Colonic mucosa (tissue), 4 donors: ENCODE measurements at regions not wholly inside any gene's neighbourhood (a gene's known extent, or its start where the extent isn't known, plus 50 kb on each side); places are given as distances from the start of the nearest gene placed in this dataset.

Experiments
- DNase-seq: peaks from one replicate; pipeline ENCODE4 v3.0.0-alpha.2; 2020
- H3K27ac ChIP-seq: fragments of 200-600 bp; one replicate; pipeline ENCODE4 v1.8.0; 2021
- H3K27me3 ChIP-seq: fragments of 200-600 bp; one replicate; pipeline ENCODE4 v1.8.0; 2021
- H3K36me3 ChIP-seq: fragments of 200-600 bp; one replicate; pipeline ENCODE4 v1.8.0; 2021
- H3K4me1 ChIP-seq: fragments of 200-600 bp; one replicate; pipeline ENCODE4 v1.8.0; 2021; ENCODE audit warnings: mild to moderate bottlenecking
- H3K4me3 ChIP-seq: fragments of 200-600 bp; one replicate; pipeline ENCODE4 v1.8.0; 2021
- H3K9ac ChIP-seq, 2 donors: one replicate each; pipeline ENCODE4 v1.7.0; 2013; ENCODE audit warnings: control low read depth in 2 of 2, low read depth in 2 of 2, low read length in 2 of 2
- H3K9me3 ChIP-seq: fragments of 200-600 bp; one replicate; pipeline ENCODE4 v1.8.0; 2021
- CTCF ChIP-seq: fragments of 200-600 bp; IDR thresholded peaks from one replicate; pipeline ENCODE4 v1.8.0; 2022; ENCODE audit warnings: antibody characterized with exemption, mild to moderate bottlenecking
- intact Hi-C: fragments of 100-400 bp; cut with DNase I; formaldehyde crosslinking; loops from one replicate; pipeline ENCODE4 v1.14.1; 2022
- donor health status: healthy.
- donor health status: DM: no; HTN: no; CAD: no.
- donor health status: DM: no; HTN: no; CAD: no.

DNA sequence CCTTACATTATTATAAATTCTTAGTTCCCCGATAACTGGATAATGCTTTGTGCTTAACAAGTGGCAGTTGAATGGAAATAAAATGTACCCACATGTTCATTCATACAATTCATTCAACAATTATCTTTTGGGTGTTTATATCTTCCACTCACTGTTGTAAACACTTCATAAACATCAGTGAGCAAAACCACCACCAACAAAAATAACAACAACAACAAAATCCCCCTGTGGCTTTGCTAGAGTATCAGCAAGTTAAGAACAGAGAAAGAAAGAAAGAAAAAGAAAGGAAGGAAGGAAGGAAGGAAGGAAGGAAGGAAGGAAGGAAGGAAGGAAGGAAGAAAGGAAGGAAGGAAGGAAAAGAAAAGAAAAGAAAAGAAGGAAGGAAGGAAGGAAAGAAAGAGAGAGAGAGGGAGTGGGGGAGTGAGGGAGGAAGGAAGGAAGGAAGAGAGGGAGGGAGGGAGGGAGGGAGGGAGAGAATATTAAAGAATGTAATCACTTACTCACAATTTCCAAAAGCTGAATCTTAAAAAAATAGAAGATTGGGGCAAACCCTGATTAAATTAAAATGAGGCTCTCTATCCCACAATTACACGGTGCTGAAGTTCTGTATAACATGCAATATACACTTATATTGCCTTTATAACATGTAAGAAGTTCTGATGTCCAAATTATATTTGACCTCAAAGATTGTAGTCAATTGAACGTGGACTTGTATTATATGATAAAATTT lies 2238.8 kb downstream of the LRRC4C start:
- no peaks in the 10 kb centered on the region for H3K36me3 ChIP-seq
- no peaks in the 10 kb centered on the region for H3K27me3 ChIP-seq
- no peak for DNase-seq
- H3K9ac ChIP-seq: no peak overlapping the region
- TF ChIP-seq CTCF: no peak
- intact Hi-C loops: no loop called here
- no peak overlapping the region for H3K4me3 ChIP-seq
- H3K27ac ChIP-seq: no peak overlapping the region
- no peaks in the 10 kb centered on the region for H3K4me1 ChIP-seq
- H3K9me3 ChIP-seq: no peaks in the 10 kb centered on the region

DNA sequence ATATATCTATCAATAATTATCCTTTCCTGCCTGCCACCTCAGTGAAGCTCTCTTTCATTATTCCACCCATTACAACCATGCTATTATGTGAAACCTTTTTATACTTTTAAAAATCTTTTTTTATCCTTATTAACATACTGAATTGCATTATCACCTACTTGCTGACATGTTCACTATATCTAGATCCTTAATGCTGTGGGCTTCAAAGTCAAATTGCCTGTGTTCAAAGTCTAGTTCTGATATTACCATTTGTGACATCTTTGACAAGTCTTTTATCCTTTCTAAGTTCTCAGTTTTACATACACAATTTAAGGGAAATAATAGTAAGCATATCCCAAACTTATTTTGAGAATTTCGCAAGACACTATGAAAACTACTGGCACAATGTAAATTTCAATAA lies 2239.4 kb downstream of the LRRC4C start:
- no peaks in the 10 kb centered on the region for H3K36me3 ChIP-seq
- no peak overlapping the region for H3K27ac ChIP-seq
- no peak for TF ChIP-seq CTCF
- no peak overlapping the region for H3K9ac ChIP-seq
- no peak for DNase-seq
- H3K4me3 ChIP-seq: no peak overlapping the region
- H3K4me1 ChIP-seq: no peaks in the 10 kb centered on the region
- no peaks in the 10 kb centered on the region for H3K27me3 ChIP-seq
- no peaks in the 10 kb centered on the region for H3K9me3 ChIP-seq
- intact Hi-C loops: no loop called here

DNA sequence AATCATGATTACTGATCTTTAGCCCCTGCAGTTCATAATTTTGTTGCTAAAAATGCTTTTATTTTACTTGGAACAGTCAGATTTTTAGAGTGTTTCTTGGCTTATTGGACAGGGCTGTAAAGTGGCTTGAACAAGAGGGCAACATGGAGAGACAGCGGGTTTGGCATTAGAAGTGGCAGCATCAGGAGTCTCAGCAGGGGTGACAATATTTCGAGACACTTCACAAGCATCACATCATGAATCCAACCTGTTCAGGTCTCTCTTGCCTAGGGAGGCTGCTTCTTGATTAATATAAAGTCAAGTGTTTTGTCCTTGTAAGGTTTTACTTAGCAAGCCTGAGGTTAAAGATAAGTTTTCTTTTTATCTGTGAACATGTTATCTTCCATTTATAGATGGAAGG lies 2249.5 kb downstream of the LRRC4C start:
- no peak overlapping the region for H3K27ac ChIP-seq
- DNase-seq: no peak
- no peak overlapping the region for H3K4me3 ChIP-seq
- H3K4me1 ChIP-seq: no peaks in the 10 kb centered on the region
- TF ChIP-seq CTCF: no peak
- H3K9me3 ChIP-seq: no peaks in the 10 kb centered on the region
- intact Hi-C loops: no loop called here
- no peaks in the 10 kb centered on the region for H3K36me3 ChIP-seq
- H3K27me3 ChIP-seq: no peaks in the 10 kb centered on the region
- no peak overlapping the region for H3K9ac ChIP-seq

DNA sequence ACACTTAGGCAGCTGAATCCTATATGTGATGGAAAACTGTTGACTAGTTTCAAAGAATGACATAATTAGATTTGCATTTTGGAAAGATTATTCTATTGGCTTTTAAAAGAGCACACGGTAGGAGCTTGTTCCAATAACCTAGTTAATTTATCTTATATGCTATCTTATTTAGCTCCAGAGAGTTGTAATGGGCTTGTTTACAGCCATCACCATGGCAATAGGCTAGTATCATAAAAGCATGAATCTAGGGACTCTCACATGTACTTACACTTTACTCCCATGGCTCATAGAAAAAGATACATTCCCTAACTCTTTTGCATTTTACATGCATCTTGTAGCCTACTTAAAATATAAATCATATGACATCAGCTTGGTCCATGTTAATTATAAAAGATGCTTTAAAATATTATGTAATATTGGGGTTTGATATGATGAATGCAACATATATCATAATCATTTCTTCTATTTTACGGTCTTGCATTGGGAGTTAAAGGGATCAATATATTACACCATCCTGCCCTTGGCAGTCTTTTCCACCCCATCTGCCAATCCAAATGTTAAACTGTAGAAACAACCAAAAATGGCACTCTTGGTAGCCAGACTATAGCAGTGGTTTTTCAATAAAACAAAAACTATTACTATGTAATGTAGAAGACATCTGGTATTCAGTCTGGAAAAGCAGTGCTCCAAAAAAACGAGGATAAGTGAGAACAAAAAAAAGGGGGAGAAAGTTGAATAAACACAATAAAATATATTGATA lies 2254.0 kb downstream of the LRRC4C start:
- H3K27ac ChIP-seq: no peak overlapping the region
- DNase-seq: no peak
- H3K9me3 ChIP-seq: no peaks in the 10 kb centered on the region
- H3K4me3 ChIP-seq: no peak overlapping the region
- no peaks in the 10 kb centered on the region for H3K4me1 ChIP-seq
- intact Hi-C loops: no loop called here
- no peaks in the 10 kb centered on the region for H3K27me3 ChIP-seq
- TF ChIP-seq CTCF: no peak
- H3K9ac ChIP-seq: no peak overlapping the region
- no peaks in the 10 kb centered on the region for H3K36me3 ChIP-seq

GRCh38 chr11:39192671-39193070 lies 2266.8 kb downstream of the LRRC4C start:
- Histone ChIP-seq H3K4me1 (no peaks in the 10 kb centered on the region), H3K27me3 (no peaks in the 10 kb centered on the region), H3K9me3 (no peaks in the 10 kb centered on the region), H3K4me3 (no peak overlapping the region), H3K9ac (no peak overlapping the region), H3K36me3 (no peaks in the 10 kb centered on the region), H3K27ac (no peak overlapping the region)
- intact Hi-C loops: no loop called here
- DNase-seq: no peak
- no peak for TF ChIP-seq CTCF
